Loucy (cell line): ENCODE measurements at regions not wholly inside any gene's neighbourhood (a gene's known extent, or its start where the extent isn't known, plus 50 kb on each side); places are given as distances from the start of the nearest gene placed in this dataset.

Source experiments
- H2AFZ ChIP-seq: fragments of 200-600 bp; sonication (generic); 2 replicates; pipeline ENCODE4 v1.6.0; 2016; ENCODE audit warnings: antibody characterized with exemption, mild to moderate bottlenecking, low read length, moderate library complexity
- H3F3A ChIP-seq: fragments of 200-600 bp; 2 replicates; pipeline ENCODE4 v1.6.0; 2016; ENCODE audit warnings: antibody characterized with exemption, low read depth, mild to moderate bottlenecking
- H3K27me3 ChIP-seq: fragments of 200-600 bp; sonication (generic); 2 replicates; pipeline ENCODE4 v1.6.1; 2014; ENCODE audit warnings: low read length, mild to moderate bottlenecking; ENCODE audit not compliant: insufficient read depth, poor library complexity, severe bottlenecking
- H3K36me3 ChIP-seq: fragments of 200-600 bp; sonication (generic); 2 replicates; pipeline ENCODE4 v1.6.1; 2016; ENCODE audit warnings: low read length; ENCODE audit not compliant: insufficient read depth
- H3K4me1 ChIP-seq: fragments of 200-600 bp; sonication (generic); 2 replicates; pipeline ENCODE4 v1.5.1; 2014; ENCODE audit warnings: low read length, mild to moderate bottlenecking; ENCODE audit not compliant: insufficient read depth, poor library complexity, severe bottlenecking
- H3K4me2 ChIP-seq: fragments of 200-600 bp; sonication (generic); 2 replicates; pipeline ENCODE4 v1.6.0; 2014; ENCODE audit warnings: antibody characterized with exemption, low read length, low read depth, mild to moderate bottlenecking; ENCODE audit not compliant: poor library complexity, severe bottlenecking
- H3K4me3 ChIP-seq: fragments of 200-600 bp; sonication (generic); 2 replicates; pipeline ENCODE4 v1.5.1; 2014; ENCODE audit warnings: low read length, mild to moderate bottlenecking, mixed read lengths; ENCODE audit not compliant: poor library complexity, severe bottlenecking
- H3K79me2 ChIP-seq: fragments of 200-600 bp; sonication (generic); 2 replicates; pipeline ENCODE4 v1.6.1; 2014; ENCODE audit warnings: low read length; ENCODE audit not compliant: insufficient read depth
- H3K9ac ChIP-seq: fragments of 200-600 bp; sonication (generic); 2 replicates; pipeline ENCODE4 v1.6.0; 2014; ENCODE audit warnings: mild to moderate bottlenecking, low read depth, low read length, moderate library complexity; ENCODE audit not compliant: poor library complexity, severe bottlenecking
- H3K9me2 ChIP-seq: fragments of 200-600 bp; sonication (generic); replicated peaks from 2 replicates; pipeline ENCODE4 v1.6.1; 2016; ENCODE audit warnings: low read depth, low read length, mixed read lengths
- H3K9me3 ChIP-seq: fragments of 200-600 bp; sonication (generic); 2 replicates; pipeline ENCODE4 v1.6.1; 2014; ENCODE audit warnings: mild to moderate bottlenecking, antibody characterized with exemption, low read length, low read depth; ENCODE audit not compliant: insufficient read depth
- H4K20me1 ChIP-seq: fragments of 200-600 bp; sonication (generic); 2 replicates; pipeline ENCODE4 v1.6.0; 2014; ENCODE audit warnings: antibody characterized with exemption, low read length, mild to moderate bottlenecking; ENCODE audit not compliant: insufficient read depth, poor library complexity, severe bottlenecking
- EZH2phosphoT487 ChIP-seq: fragments of 200-600 bp; IDR thresholded peaks from 2 replicates; pipeline ENCODE4 v1.6.1; 2018; ENCODE audit warnings: antibody characterized with exemption, mild to moderate bottlenecking, moderate library complexity, borderline replicate concordance
- TF ChIP-seq, protein P1 (sequence below): fragments of 200-600 bp; sonication (generic); conservative IDR thresholded peaks from 2 replicates; pipeline ENCODE4 v1.5.1; 2014; ENCODE audit warnings: mild to moderate bottlenecking, antibody characterized with exemption, low read length

DNA sequence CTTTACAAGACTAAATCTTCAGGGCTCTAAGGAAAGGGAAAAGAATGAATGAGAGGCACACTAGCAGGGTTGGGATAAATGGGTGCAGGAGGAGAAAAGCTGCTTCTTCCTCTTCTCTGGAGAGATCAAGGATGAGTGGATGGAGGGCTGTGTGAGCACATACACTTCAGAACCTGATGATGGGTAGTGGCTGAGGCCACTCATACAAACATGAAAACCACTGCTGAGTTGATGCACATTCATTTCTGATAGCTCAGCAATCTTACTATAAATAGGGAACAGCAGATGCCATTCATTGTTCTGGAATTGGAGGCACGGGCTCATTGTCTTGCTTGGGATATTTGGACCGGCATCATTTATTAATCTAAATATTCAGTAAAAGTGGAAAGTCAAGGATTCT is 152.4 kb upstream of the KCTD1 start:
- H3K4me2 ChIP-seq = peak overlapping the region; percentile 83
- no peaks in the 10 kb centered on the region for H3F3A ChIP-seq
- H3K4me1 ChIP-seq = peaks cover 84% of the 10 kb centered on the region
- peak overlapping the region; percentile 89 for H3K4me3 ChIP-seq
- no peaks in the 10 kb centered on the region for H3K27me3 ChIP-seq
- H3K9me2 ChIP-seq = no peaks in the 10 kb centered on the region
- H4K20me1 ChIP-seq = peaks cover 25% of the 10 kb centered on the region
- H2AFZ ChIP-seq = no peak overlapping the region
- H3K9me3 ChIP-seq = no peaks in the 10 kb centered on the region
- H3K36me3 ChIP-seq = no peaks in the 10 kb centered on the region
- H3K79me2 ChIP-seq = peaks cover 70% of the 10 kb centered on the region
- peak overlapping the region; percentile 99 for H3K9ac ChIP-seq
- TF ChIP-seq, protein P1, sequence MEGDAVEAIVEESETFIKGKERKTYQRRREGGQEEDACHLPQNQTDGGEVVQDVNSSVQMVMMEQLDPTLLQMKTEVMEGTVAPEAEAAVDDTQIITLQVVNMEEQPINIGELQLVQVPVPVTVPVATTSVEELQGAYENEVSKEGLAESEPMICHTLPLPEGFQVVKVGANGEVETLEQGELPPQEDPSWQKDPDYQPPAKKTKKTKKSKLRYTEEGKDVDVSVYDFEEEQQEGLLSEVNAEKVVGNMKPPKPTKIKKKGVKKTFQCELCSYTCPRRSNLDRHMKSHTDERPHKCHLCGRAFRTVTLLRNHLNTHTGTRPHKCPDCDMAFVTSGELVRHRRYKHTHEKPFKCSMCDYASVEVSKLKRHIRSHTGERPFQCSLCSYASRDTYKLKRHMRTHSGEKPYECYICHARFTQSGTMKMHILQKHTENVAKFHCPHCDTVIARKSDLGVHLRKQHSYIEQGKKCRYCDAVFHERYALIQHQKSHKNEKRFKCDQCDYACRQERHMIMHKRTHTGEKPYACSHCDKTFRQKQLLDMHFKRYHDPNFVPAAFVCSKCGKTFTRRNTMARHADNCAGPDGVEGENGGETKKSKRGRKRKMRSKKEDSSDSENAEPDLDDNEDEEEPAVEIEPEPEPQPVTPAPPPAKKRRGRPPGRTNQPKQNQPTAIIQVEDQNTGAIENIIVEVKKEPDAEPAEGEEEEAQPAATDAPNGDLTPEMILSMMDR = no peak
- TF ChIP-seq EZH2phosphoT487 = no peak

GRCh38 chr18:26700201-26700600 is 151.8 kb upstream of the KCTD1 start:
- peaks cover 4% of the 10 kb centered on the region; the same call in 1 of the 2 replicates for H3K36me3 ChIP-seq
- H3K79me2 ChIP-seq = peaks cover 75% of the 10 kb centered on the region
- H3K4me3 ChIP-seq = peak overlapping the region; percentile 89
- no peaks in the 10 kb centered on the region for H3F3A ChIP-seq
- H3K9ac ChIP-seq = peak overlapping the region; percentile 99
- H3K27me3 ChIP-seq = no peaks in the 10 kb centered on the region
- H3K9me2 ChIP-seq = no peaks in the 10 kb centered on the region
- peaks cover 79% of the 10 kb centered on the region for H3K4me1 ChIP-seq
- peaks cover 25% of the 10 kb centered on the region for H4K20me1 ChIP-seq
- peak overlapping the region; percentile 83 for H3K4me2 ChIP-seq
- H2AFZ ChIP-seq = no peak overlapping the region
- TF ChIP-seq, protein P1 = no peak
- no peak for TF ChIP-seq EZH2phosphoT487
- H3K9me3 ChIP-seq = no peaks in the 10 kb centered on the region

- Histone ChIP-seq H3K79me2 (peaks cover 76% of the 10 kb centered on the region), H3K9me3 (peaks cover 10% of the 10 kb centered on the region), H3K9me2 (no peaks in the 10 kb centered on the region), H3F3A (no peaks in the 10 kb centered on the region), H3K36me3 (peaks cover 10% of the 10 kb centered on the region), H3K4me2 (peak overlapping the region; percentile 83), H3K4me3 (peak overlapping the region; percentile 89), H3K9ac (peak overlapping the region; percentile 53), H4K20me1 (peaks cover 29% of the 10 kb centered on the region), H2AFZ (no peak overlapping the region), H3K27me3 (no peaks in the 10 kb centered on the region), H3K4me1 (peaks cover 57% of the 10 kb centered on the region)
- TF ChIP-seq EZH2phosphoT487 = no peak
- TF ChIP-seq, protein P1 = no peak
Observed at GRCh38 chr18:26697186-26697884, 149.0 kb upstream of the KCTD1 start.
